ENCODE measurements at regions not wholly inside any gene's neighbourhood (a gene's known extent, or its start where the extent isn't known, plus 50 kb on each side); places are given as distances from the start of the nearest gene placed in this dataset.

- H3K27me3 ChIP-seq (ENCODE audit: control insufficient read depth in 1 of 2, insufficient read depth in 2 of 2, low read length in 1 of 2), result no peaks in the 10 kb centered on the region
- DNase-seq, result no peak
- H3K4me1 ChIP-seq (ENCODE audit: control insufficient read depth in 1 of 2, insufficient read depth in 2 of 2, low read length in 2 of 2), result no peaks in the 10 kb centered on the region
- intact Hi-C loops (cut with DNase I), result no loop called here
- H3K27ac ChIP-seq (ENCODE audit: low read depth in 1 of 2, low read length in 2 of 2), result no peak overlapping the region
- H3K36me3 ChIP-seq (ENCODE audit: control insufficient read depth in 1 of 2, insufficient read depth in 2 of 2, low read length in 1 of 2), result no peaks in the 10 kb centered on the region
- H3K9me3 ChIP-seq (ENCODE audit: control insufficient read depth, low read length), result no peaks in the 10 kb centered on the region
- 97% methylated on average over 13 of the region's 13 CpGs for WGBS, 2 donors
- H3K4me3 ChIP-seq (ENCODE audit: low read length in 2 of 2), result no peak overlapping the region
- no peak for ATAC-seq (ENCODE audit: low FRiP score)
Measured at GRCh38 chr2:238502088-238502810, 75.5 kb downstream of the ASB1 start.

DNA sequence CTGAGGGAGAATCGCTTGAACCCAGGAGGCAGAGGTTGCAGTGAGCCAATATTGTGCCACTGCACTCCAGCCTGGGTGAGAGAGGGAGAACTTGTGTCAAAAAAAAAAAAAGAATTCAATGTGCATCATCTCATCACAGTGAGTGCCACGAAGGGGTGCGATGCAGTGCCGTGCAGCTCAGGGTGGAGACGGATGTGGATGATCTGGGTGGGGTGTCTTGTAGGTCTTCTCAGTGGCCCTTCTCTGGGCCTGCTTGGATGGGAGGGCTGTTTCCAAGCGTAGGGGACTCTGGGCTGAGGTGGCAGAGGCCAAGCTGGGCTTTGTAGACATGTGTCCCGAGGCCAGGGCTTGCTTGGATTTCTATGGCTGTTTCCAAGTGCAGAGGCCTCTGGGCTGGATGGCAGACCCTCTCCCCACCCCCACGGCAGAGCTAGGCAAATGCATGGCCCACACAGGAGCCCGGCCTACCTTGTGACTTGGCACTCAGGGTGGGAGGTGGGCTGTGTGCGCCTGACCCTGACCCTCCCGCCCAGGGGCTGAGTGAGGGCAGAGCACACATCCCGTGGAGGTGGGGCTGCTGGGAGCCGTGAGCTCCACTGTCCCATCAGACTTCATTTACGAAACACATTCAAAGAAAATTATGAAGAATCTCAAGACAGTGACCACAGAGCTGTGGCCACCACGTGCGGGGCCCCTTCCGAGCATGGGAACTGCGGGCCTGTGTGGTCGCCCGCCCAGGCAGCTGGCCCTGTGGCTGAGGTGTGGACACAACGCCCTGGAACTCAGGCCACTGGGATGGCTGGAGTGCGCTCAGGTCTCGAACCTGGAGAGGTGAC is 76.4 kb downstream of the ASB1 start:
- Histone ChIP-seq H3K4me3 (ENCODE audit: low read length in 2 of 2) (no peak overlapping the region), H3K27me3 (ENCODE audit: control insufficient read depth in 1 of 2, insufficient read depth in 2 of 2, low read length in 1 of 2) (no peaks in the 10 kb centered on the region), H3K9me3 (ENCODE audit: control insufficient read depth, low read length) (no peaks in the 10 kb centered on the region), H3K27ac (ENCODE audit: low read depth in 1 of 2, low read length in 2 of 2) (no peak overlapping the region), H3K4me1 (ENCODE audit: control insufficient read depth in 1 of 2, insufficient read depth in 2 of 2, low read length in 2 of 2) (no peaks in the 10 kb centered on the region), H3K36me3 (ENCODE audit: control insufficient read depth in 1 of 2, insufficient read depth in 2 of 2, low read length in 1 of 2) (no peaks in the 10 kb centered on the region)
- ATAC-seq (ENCODE audit: low FRiP score), result no peak
- no peak for DNase-seq
- intact Hi-C loops (cut with DNase I), result no loop called here
- 95% methylated on average over 23 of the region's 23 CpGs for WGBS, 2 donors

- no peaks in the 10 kb centered on the region for H3K4me1 ChIP-seq (ENCODE audit: control insufficient read depth in 1 of 2, insufficient read depth in 2 of 2, low read length in 2 of 2)
- no peak for DNase-seq
- 85 to 90% methylated on average over 26 of the region's 26 CpGs for WGBS, 2 donors
- H3K27me3 ChIP-seq (ENCODE audit: control insufficient read depth in 1 of 2, insufficient read depth in 2 of 2, low read length in 1 of 2), result no peaks in the 10 kb centered on the region
- H3K9me3 ChIP-seq (ENCODE audit: control insufficient read depth, low read length), result no peaks in the 10 kb centered on the region
- no peak overlapping the region for H3K4me3 ChIP-seq (ENCODE audit: low read length in 2 of 2)
- no peak overlapping the region for H3K27ac ChIP-seq (ENCODE audit: low read depth in 1 of 2, low read length in 2 of 2)
- no peaks in the 10 kb centered on the region for H3K36me3 ChIP-seq (ENCODE audit: control insufficient read depth in 1 of 2, insufficient read depth in 2 of 2, low read length in 1 of 2)
- ATAC-seq (ENCODE audit: low FRiP score), result no peak
- intact Hi-C loops (cut with DNase I), result no loop called here
Measured at GRCh38 chr2:238504181-238504931, 77.6 kb downstream of the ASB1 start.

- no peaks in the 10 kb centered on the region for H3K36me3 ChIP-seq (ENCODE audit: control insufficient read depth in 1 of 2, insufficient read depth in 2 of 2, low read length in 1 of 2)
- intact Hi-C loops (cut with DNase I), result no loop called here
- DNase-seq (no peak), ATAC-seq (ENCODE audit: low FRiP score) (no peak)
- H3K9me3 ChIP-seq (ENCODE audit: control insufficient read depth, low read length), result no peaks in the 10 kb centered on the region
- H3K4me1 ChIP-seq (ENCODE audit: control insufficient read depth in 1 of 2, insufficient read depth in 2 of 2, low read length in 2 of 2), result no peaks in the 10 kb centered on the region
- H3K27me3 ChIP-seq (ENCODE audit: control insufficient read depth in 1 of 2, insufficient read depth in 2 of 2, low read length in 1 of 2), result no peaks in the 10 kb centered on the region
- 92 to 94% methylated on average over 16 of the region's 16 CpGs for WGBS, 2 donors
- H3K4me3 ChIP-seq (ENCODE audit: low read length in 2 of 2), result no peak overlapping the region
- no peak overlapping the region for H3K27ac ChIP-seq (ENCODE audit: low read depth in 1 of 2, low read length in 2 of 2)
Measured at GRCh38 chr2:238505119-238505891, 78.6 kb downstream of the ASB1 start.

- H3K9me3 ChIP-seq (ENCODE audit: control insufficient read depth, low read length), result no peaks in the 10 kb centered on the region
- 92 to 96% methylated on average over 9 of the region's 9 CpGs for WGBS, 2 donors
- no peaks in the 10 kb centered on the region for H3K4me1 ChIP-seq (ENCODE audit: control insufficient read depth in 1 of 2, insufficient read depth in 2 of 2, low read length in 2 of 2)
- no peak overlapping the region for H3K27ac ChIP-seq (ENCODE audit: low read depth in 1 of 2, low read length in 2 of 2)
- H3K4me3 ChIP-seq (ENCODE audit: low read length in 2 of 2), result no peak overlapping the region
- H3K36me3 ChIP-seq (ENCODE audit: control insufficient read depth in 1 of 2, insufficient read depth in 2 of 2, low read length in 1 of 2), result no peaks in the 10 kb centered on the region
- no peak for ATAC-seq (ENCODE audit: low FRiP score)
- no peaks in the 10 kb centered on the region for H3K27me3 ChIP-seq (ENCODE audit: control insufficient read depth in 1 of 2, insufficient read depth in 2 of 2, low read length in 1 of 2)
- intact Hi-C loops (cut with DNase I), result no loop called here
- no peak for DNase-seq
Measured at GRCh38 chr2:238505892-238506280, 79.2 kb downstream of the ASB1 start.

GRCh38 chr2:238506371-238507068 is 79.8 kb downstream of the ASB1 start:
- H3K4me1 ChIP-seq (ENCODE audit: control insufficient read depth in 1 of 2, insufficient read depth in 2 of 2, low read length in 2 of 2), result no peaks in the 10 kb centered on the region
- H3K4me3 ChIP-seq (ENCODE audit: low read length in 2 of 2), result no peak overlapping the region
- H3K9me3 ChIP-seq (ENCODE audit: control insufficient read depth, low read length), result no peaks in the 10 kb centered on the region
- H3K27me3 ChIP-seq (ENCODE audit: control insufficient read depth in 1 of 2, insufficient read depth in 2 of 2, low read length in 1 of 2), result no peaks in the 10 kb centered on the region
- WGBS, 2 donors, result 85 to 86% methylated on average over 17 of the region's 17 CpGs
- DNase-seq, result peak in 1 of 2 donors; percentile 53
- intact Hi-C loops (cut with DNase I), result no loop called here
- no peaks in the 10 kb centered on the region for H3K36me3 ChIP-seq (ENCODE audit: control insufficient read depth in 1 of 2, insufficient read depth in 2 of 2, low read length in 1 of 2)
- no peak overlapping the region for H3K27ac ChIP-seq (ENCODE audit: low read depth in 1 of 2, low read length in 2 of 2)
- ATAC-seq (ENCODE audit: low FRiP score), result no peak

DNA sequence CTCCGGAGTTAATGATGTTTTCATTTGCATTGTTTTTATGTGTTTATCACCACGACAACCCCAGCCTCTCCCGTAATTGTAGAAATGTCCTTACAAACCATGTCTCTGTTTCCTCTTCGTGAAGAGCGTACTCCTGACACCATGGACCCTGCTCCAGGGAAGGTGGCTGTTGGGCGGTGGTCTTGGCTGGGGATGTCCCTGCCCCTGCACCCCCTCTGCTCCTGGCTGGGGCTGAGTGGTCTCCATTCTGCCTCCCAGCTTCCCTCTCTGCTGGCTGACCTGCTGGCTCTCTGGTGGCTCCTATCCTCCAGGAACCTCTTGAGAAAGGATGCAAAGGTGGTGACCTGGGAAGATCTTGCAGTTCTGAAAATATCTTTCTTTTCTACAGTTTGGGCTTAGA is 81.1 kb downstream of the ASB1 start:
- Histone ChIP-seq H3K4me3 (ENCODE audit: low read length in 2 of 2) (no peak overlapping the region), H3K27ac (ENCODE audit: low read depth in 1 of 2, low read length in 2 of 2) (no peak overlapping the region), H3K9me3 (ENCODE audit: control insufficient read depth, low read length) (no peaks in the 10 kb centered on the region), H3K36me3 (ENCODE audit: control insufficient read depth in 1 of 2, insufficient read depth in 2 of 2, low read length in 1 of 2) (no peaks in the 10 kb centered on the region), H3K4me1 (ENCODE audit: control insufficient read depth in 1 of 2, insufficient read depth in 2 of 2, low read length in 2 of 2) (no peaks in the 10 kb centered on the region), H3K27me3 (ENCODE audit: control insufficient read depth in 1 of 2, insufficient read depth in 2 of 2, low read length in 1 of 2) (no peaks in the 10 kb centered on the region)
- intact Hi-C loops (cut with DNase I), result no loop called here
- ATAC-seq (ENCODE audit: low FRiP score) (no peak), DNase-seq (no peak)
- 77 to 79% methylated on average over 6 of the region's 6 CpGs for WGBS, 2 donors

Data from aorta (tissue), 5 donors.